ENCODE measurements at regions not wholly inside any gene's neighbourhood (a gene's known extent, or its start where the extent isn't known, plus 50 kb on each side); places are given as distances from the start of the nearest gene placed in this dataset.

- H3K4me3 ChIP-seq (ENCODE audit: low read length), result no peak overlapping the region
- no peak for TF ChIP-seq ZNF274 (IDR thresholded peaks at IDR 0.05; ENCODE audit: low read depth, low read length)
Observed at GRCh38 chr13:107057028-107057631, 489.2 kb upstream of the ARGLU1 start.

GRCh38 chr13:107043021-107043956 is 475.4 kb upstream of the ARGLU1 start:
- no peak overlapping the region for H3K4me3 ChIP-seq (ENCODE audit: low read length)
- no peak for TF ChIP-seq ZNF274 (IDR thresholded peaks at IDR 0.05; ENCODE audit: low read depth, low read length)

GRCh38 chr13:107035778-107036177 is 467.8 kb upstream of the ARGLU1 start:
- H3K4me3 ChIP-seq (ENCODE audit: low read length), result no peak overlapping the region
- no peak for TF ChIP-seq ZNF274 (IDR thresholded peaks at IDR 0.05; ENCODE audit: low read depth, low read length)

- no peak for TF ChIP-seq ZNF274 (IDR thresholded peaks at IDR 0.05; ENCODE audit: low read depth, low read length)
- H3K4me3 ChIP-seq (ENCODE audit: low read length), result no peak overlapping the region
Observed at GRCh38 chr13:107035186-107035585, 467.2 kb upstream of the ARGLU1 start.

DNA sequence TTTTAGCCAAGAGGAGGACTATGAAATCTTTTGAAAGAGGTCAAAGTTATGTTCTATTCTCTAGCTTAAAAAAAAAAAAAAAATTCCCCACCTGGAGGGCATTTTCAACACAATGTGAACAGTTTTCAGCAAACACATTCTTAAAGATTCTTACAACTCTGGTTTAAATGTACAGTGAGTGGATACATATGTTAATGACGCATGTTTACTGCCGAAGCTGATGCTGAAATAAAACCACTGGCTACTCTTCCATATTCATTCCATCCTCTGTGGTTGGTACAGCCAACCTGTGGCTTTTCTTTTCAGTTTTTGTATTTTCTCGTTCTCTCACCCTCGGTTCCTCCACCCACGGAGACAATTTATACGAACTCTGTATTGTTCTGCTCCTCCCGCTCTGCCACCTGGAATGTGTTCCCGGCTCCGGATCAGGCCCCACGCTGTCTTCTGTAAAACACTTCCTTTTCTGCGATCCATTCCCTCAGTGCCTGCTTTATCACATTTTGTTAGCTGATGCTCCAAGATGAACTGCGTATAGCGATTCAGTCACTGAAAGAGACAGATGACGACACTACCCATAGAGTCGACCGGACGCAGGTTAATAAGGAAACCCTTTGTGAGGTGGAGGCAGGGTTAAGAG is 466.4 kb upstream of the ARGLU1 start:
- no peak for TF ChIP-seq ZNF274 (IDR thresholded peaks at IDR 0.05; ENCODE audit: low read depth, low read length)
- H3K4me3 ChIP-seq (ENCODE audit: low read length), result no peak overlapping the region

- no peak for TF ChIP-seq ZNF274 (IDR thresholded peaks at IDR 0.05; ENCODE audit: low read depth, low read length)
Observed at GRCh38 chr13:107031716-107032115, 463.8 kb upstream of the ARGLU1 start.

DNA sequence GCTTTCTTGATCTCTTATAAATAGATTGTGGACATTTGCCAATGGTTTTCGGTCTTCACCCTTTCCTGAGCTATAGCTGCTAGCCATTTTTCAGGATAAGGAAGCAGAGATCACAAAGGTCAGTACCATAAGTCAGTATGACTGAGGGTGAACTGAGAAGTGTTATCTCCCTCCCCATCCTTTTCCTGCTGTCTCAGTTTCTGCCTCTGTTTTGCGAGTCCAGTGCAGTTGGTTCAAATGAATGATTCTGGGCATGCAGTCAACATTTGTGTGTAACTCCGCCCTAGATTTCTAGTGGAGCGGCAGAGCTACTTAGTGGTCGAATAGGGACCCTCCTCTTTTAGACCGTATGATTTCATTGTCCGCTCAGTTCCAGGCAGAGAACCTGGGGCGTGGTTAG is 460.8 kb upstream of the ARGLU1 start:
- TF ChIP-seq ZNF274 (IDR thresholded peaks at IDR 0.05; ENCODE audit: low read depth, low read length), result no peak
- H3K4me3 ChIP-seq (ENCODE audit: low read length), result no peak overlapping the region

More at GRCh38 chr13:107031716-107032115, 463.8 kb upstream of the ARGLU1 start:
- no peak overlapping the region for H3K4me3 ChIP-seq (ENCODE audit: low read length)

- no peak for TF ChIP-seq ZNF274 (IDR thresholded peaks at IDR 0.05; ENCODE audit: low read depth, low read length)
- no peak overlapping the region for H3K4me3 ChIP-seq (ENCODE audit: low read length)
Observed at GRCh38 chr13:107025991-107026390, 458.1 kb upstream of the ARGLU1 start.

DNA sequence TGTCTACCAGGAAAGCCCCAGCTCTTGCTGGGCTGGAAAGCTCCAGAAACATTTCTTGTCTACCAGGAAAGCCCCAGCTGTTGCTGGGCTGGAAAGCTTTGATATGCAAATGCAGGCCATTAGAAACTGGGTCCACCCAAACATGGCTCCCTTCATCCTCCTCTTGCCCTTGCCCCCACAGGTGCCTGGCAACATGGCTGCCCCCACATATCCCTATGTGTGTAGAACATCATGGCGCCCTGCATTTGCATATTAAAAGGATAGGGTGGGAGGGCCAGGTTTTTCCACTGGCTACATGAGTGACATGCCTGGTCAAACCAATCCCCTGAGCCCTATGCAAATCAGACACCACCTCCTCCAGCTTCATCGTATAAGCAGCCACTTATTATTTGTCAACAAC is 455.4 kb upstream of the ARGLU1 start:
- TF ChIP-seq ZNF274 (IDR thresholded peaks at IDR 0.05; ENCODE audit: low read depth, low read length), result no peak
- no peak overlapping the region for H3K4me3 ChIP-seq (ENCODE audit: low read length)

- H3K4me3 ChIP-seq (ENCODE audit: low read length), result no peak overlapping the region
- TF ChIP-seq ZNF274 (IDR thresholded peaks at IDR 0.05; ENCODE audit: low read depth, low read length), result no peak
Observed at GRCh38 chr13:107020393-107020792, 452.5 kb upstream of the ARGLU1 start.

DNA sequence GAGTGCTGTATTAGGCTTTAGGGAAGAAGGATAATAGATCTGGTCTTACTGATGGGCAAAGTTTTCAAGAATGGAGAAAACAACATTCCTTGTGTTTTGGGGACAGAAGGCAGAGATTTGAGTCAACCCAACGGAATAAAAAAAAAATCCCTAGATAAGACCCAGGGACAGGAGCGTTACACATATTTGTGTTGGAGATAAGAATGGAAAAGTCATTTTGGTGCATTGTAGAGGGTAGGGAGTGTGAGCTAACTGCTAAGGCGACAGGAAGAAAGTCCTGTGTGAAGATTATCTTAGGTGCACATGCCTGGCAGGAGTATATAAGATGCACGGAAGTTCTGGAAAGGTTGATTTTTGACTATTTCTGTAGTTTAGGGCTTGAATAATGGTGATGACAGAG is 450.3 kb upstream of the ARGLU1 start:
- no peak overlapping the region for H3K4me3 ChIP-seq (ENCODE audit: low read length)
- no peak for TF ChIP-seq ZNF274 (IDR thresholded peaks at IDR 0.05; ENCODE audit: low read depth, low read length)

DNA sequence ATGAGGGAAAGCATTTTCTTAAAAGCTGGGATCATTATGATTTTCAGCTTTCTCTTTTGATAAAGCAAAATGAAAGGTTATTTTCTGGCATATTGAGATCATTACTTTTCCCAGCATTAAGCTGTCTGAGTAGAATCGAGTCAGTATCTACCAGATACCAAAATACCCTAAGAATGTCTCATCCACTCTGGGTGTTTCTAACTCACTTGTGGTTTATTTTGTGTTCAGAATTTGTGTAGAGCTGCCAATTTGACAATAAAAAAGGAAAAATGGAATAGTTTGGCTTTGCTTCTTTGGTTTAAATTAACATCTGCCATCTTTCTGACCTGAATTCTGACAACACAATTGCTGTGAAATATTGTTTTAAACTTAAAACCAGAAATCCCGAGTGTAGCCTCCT is 438.7 kb upstream of the ARGLU1 start:
- no peak for TF ChIP-seq ZNF274 (IDR thresholded peaks at IDR 0.05; ENCODE audit: low read depth, low read length)
- no peak overlapping the region for H3K4me3 ChIP-seq (ENCODE audit: low read length)

- no peak overlapping the region for H3K4me3 ChIP-seq (ENCODE audit: low read length)
- no peak for TF ChIP-seq ZNF274 (IDR thresholded peaks at IDR 0.05; ENCODE audit: low read depth, low read length)
Observed at GRCh38 chr13:107005577-107005976, 437.6 kb upstream of the ARGLU1 start.

DNA sequence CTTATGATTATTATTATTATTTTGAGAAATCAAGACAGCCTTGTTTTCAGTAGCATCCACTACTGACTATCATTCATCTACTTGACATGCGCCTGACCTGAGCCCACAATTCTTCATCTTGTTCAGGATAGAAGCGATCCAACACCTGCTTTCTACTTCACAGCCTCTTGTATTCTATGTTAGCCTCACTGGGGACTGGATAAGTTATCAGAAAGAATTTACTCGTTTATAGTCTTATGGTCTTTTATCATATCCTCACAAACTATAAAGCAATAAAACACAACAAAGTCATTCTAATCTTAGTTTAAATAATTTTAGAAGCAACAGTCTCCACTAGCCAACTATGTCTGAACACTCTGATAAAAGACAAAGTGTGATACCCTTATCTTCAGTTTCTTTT is 436.0 kb upstream of the ARGLU1 start:
- H3K4me3 ChIP-seq (ENCODE audit: low read length), result no peak overlapping the region
- TF ChIP-seq ZNF274 (IDR thresholded peaks at IDR 0.05; ENCODE audit: low read depth, low read length), result no peak

- H3K4me3 ChIP-seq (ENCODE audit: low read length), result no peak overlapping the region
- no peak for TF ChIP-seq ZNF274 (IDR thresholded peaks at IDR 0.05; ENCODE audit: low read depth, low read length)
Observed at GRCh38 chr13:106998664-106999063, 430.7 kb upstream of the ARGLU1 start.
